Esophagus muscularis mucosa (tissue), 4 donors: ENCODE measurements at regions not wholly inside any gene's neighbourhood (a gene's known extent, or its start where the extent isn't known, plus 50 kb on each side); places are given as distances from the start of the nearest gene placed in this dataset.
"Not testable (repeated sequence)": the region's sequence is repeated elsewhere in the genome, so short reads cannot be mapped to it uniquely, and the experiment has no call there.

ENCODE experiments used
- DNase-seq: peaks from one replicate; pipeline ENCODE4 v3.0.0-alpha.2; 2017; ENCODE audit errors: extremely low spot score
- H3K27ac ChIP-seq, 4 donors: fragments of 200-600 bp; sonication (generic); replicated peaks in 1 of 4; 1 replicate in 3 of 4; 2 replicates in 1 of 4; pipeline ENCODE4 v1.5.1; 2016 to 2019; ENCODE audit warnings: mild to moderate bottlenecking in 1 of 4
- H3K27me3 ChIP-seq, 4 donors: fragments of 200-600 bp; sonication (generic); one replicate each; pipeline versions ENCODE4 v1.5.1 to v1.6.0; 2016 to 2019
- H3K36me3 ChIP-seq, 4 donors: fragments of 200-600 bp; sonication (generic); one replicate each; pipeline ENCODE4 v1.5.1; 2016 to 2019
- H3K4me1 ChIP-seq, 4 donors: fragments of 200-600 bp; sonication (generic); one replicate each; pipeline ENCODE4 v1.5.1; 2016 to 2019
- H3K4me3 ChIP-seq, 4 donors: fragments of 200-600 bp; sonication (generic); 1 replicate in 2 of 4; 2 replicates in 2 of 4; pipeline ENCODE4 v1.5.1; 2016 to 2019; ENCODE audit warnings: mild to moderate bottlenecking in 4 of 4, moderate library complexity in 1 of 4
- H3K9me3 ChIP-seq, 4 donors: fragments of 200-600 bp; sonication (generic); 1 replicate in 3 of 4; 2 replicates in 1 of 4; pipeline ENCODE4 v1.5.1; 2016 to 2019
- CTCF ChIP-seq, 3 experiments: fragments of 200-600 bp in 2 of 3; fragments of 450-650 bp in 1 of 3; sonication (generic) in 2 of 3; IDR thresholded peaks; one replicate each; pipeline ENCODE4 v1.5.1; 2017 to 2019; ENCODE audit warnings: antibody characterized with exemption in 3 of 3, mild to moderate bottlenecking in 2 of 3, moderate library complexity in 1 of 3
- EP300 ChIP-seq: sonication (generic); formaldehyde crosslinking; IDR thresholded peaks from one replicate; pipeline ENCODE4 v1.6.1; 2017; ENCODE audit warnings: antibody characterized with exemption
- POLR2A ChIP-seq: fragments of 450-650 bp; IDR thresholded peaks from one replicate; pipeline ENCODE4 v1.6.1; 2017; ENCODE audit warnings: antibody characterized with exemption, moderate library complexity, mild to moderate bottlenecking, low read depth
- POLR2AphosphoS5 ChIP-seq, 2 donors: sonication (generic); formaldehyde crosslinking; IDR thresholded peaks; one replicate each; pipeline ENCODE4 v1.6.1; 2017; ENCODE audit warnings: antibody characterized with exemption in 2 of 2
- WGBS: methylation state at CpG from one replicate; pipeline ENCODE4 v1.1.5; 2018; 5-methylcytosine and 5-hydroxymethylcytosine counted together
- intact Hi-C: fragments of 100-400 bp; cut with DNase I; formaldehyde crosslinking; loops from one replicate; pipeline ENCODE4 v1.15.1; 2023

GRCh38 chr2:142416996-142417395 is 286.2 kb upstream of the LRP1B start:
- no peak overlapping the region for H3K4me3 ChIP-seq
- WGBS = 97% methylated on average over 1 of the region's 1 CpG
- H3K36me3 ChIP-seq = no peaks in the 10 kb centered on the region
- H3K9me3 ChIP-seq = no peaks in the 10 kb centered on the region
- no peak for DNase-seq
- H3K27ac ChIP-seq = no peak overlapping the region
- H3K4me1 ChIP-seq = no peaks in the 10 kb centered on the region
- H3K27me3 ChIP-seq = no peaks in the 10 kb centered on the region
- intact Hi-C loops = no loop called here
- no peak for TF ChIP-seq CTCF (IDR thresholded peaks at IDR 0.05)
- TF ChIP-seq EP300 = no peak
- no peak for TF ChIP-seq POLR2A
- no peak for TF ChIP-seq POLR2AphosphoS5 (IDR thresholded peaks at IDR 0.05)

- WGBS = 79% methylated on average over 3 of the region's 3 CpGs
- Histone ChIP-seq H3K27me3 (no peaks in the 10 kb centered on the region), H3K4me1 (no peaks in the 10 kb centered on the region), H3K9me3 (no peaks in the 10 kb centered on the region), H3K27ac (no peak overlapping the region), H3K36me3 (no peaks in the 10 kb centered on the region), H3K4me3 (no peak overlapping the region)
- intact Hi-C loops = no loop called here
- DNase-seq = no peak
- TF ChIP-seq CTCF (IDR thresholded peaks at IDR 0.05) = no peak
- TF ChIP-seq POLR2A = no peak
- TF ChIP-seq POLR2AphosphoS5 (IDR thresholded peaks at IDR 0.05) = no peak
- TF ChIP-seq EP300 = no peak
Observed at GRCh38 chr2:142415461-142415860, 284.6 kb upstream of the LRP1B start.

GRCh38 chr2:142398212-142398611 is 267.4 kb upstream of the LRP1B start:
- intact Hi-C loops = no loop called here
- Histone ChIP-seq H3K27ac (no peak overlapping the region), H3K36me3 (no peaks in the 10 kb centered on the region), H3K27me3 (no peaks in the 10 kb centered on the region), H3K4me1 (no peaks in the 10 kb centered on the region), H3K4me3 (no peak overlapping the region), H3K9me3 (peaks cover 0 to 20% (median 3%) of the 10 kb centered on the region in 4 donors)
- no peak for DNase-seq
- TF ChIP-seq POLR2AphosphoS5 (IDR thresholded peaks at IDR 0.05) (no peak), POLR2A (no peak), EP300 (no peak), CTCF (IDR thresholded peaks at IDR 0.05) (no peak)
- WGBS = 90% methylated on average over 1 of the region's 1 CpG

GRCh38 chr2:142395291-142395690 is 264.5 kb upstream of the LRP1B start:
- intact Hi-C loops = no loop called here
- 77% methylated on average over 1 of the region's 1 CpG for WGBS
- H3K4me1 ChIP-seq = no peaks in the 10 kb centered on the region
- H3K27ac ChIP-seq = no peak overlapping the region
- DNase-seq = no peak
- no peak for TF ChIP-seq EP300
- TF ChIP-seq POLR2A = no peak
- TF ChIP-seq CTCF (IDR thresholded peaks at IDR 0.05) = no peak
- no peak for TF ChIP-seq POLR2AphosphoS5 (IDR thresholded peaks at IDR 0.05)
- H3K27me3 ChIP-seq = no peaks in the 10 kb centered on the region
- peaks cover 0 to 5% (median 0%) of the 10 kb centered on the region in 4 donors for H3K9me3 ChIP-seq
- H3K36me3 ChIP-seq = no peaks in the 10 kb centered on the region
- H3K4me3 ChIP-seq = no peak overlapping the region

- H3K4me3 ChIP-seq = no peak overlapping the region
- H3K27me3 ChIP-seq = no peaks in the 10 kb centered on the region
- intact Hi-C loops = no loop called here
- no peak overlapping the region for H3K27ac ChIP-seq
- H3K4me1 ChIP-seq = no peaks in the 10 kb centered on the region
- no peaks in the 10 kb centered on the region for H3K9me3 ChIP-seq
- no peaks in the 10 kb centered on the region for H3K36me3 ChIP-seq
- no peak for DNase-seq
- no peak for TF ChIP-seq POLR2A
- TF ChIP-seq POLR2AphosphoS5 (IDR thresholded peaks at IDR 0.05) = no peak
Observed at GRCh38 chr2:142380372-142380771, 249.6 kb upstream of the LRP1B start.

GRCh38 chr2:142362069-142362468 is 231.3 kb upstream of the LRP1B start:
- H3K4me3 ChIP-seq, H3K4me1 ChIP-seq, H3K27ac ChIP-seq, intact Hi-C loops, H3K36me3 ChIP-seq, H3K27me3 ChIP-seq, DNase-seq, H3K9me3 ChIP-seq: not testable (repeated sequence)
- 98% methylated on average over 7 of the region's 7 CpGs for WGBS
